H9 (cell line): ENCODE measurements at regions not wholly inside any gene's neighbourhood (a gene's known extent, or its start where the extent isn't known, plus 50 kb on each side); places are given as distances from the start of the nearest gene placed in this dataset.

Experiments used
- DNase-seq: peaks from one replicate; pipeline ENCODE4 v3.0.0-alpha.2; 2017
- H2AFZ ChIP-seq: one replicate; pipeline ENCODE4 v1.6.1; 2013; ENCODE audit warnings: mild to moderate bottlenecking, low read length, control low read depth, moderate library complexity
- H2AK5ac ChIP-seq: 2 replicates; pipeline ENCODE4 v1.6.1; 2013; ENCODE audit warnings: low read length, control low read depth, mixed read lengths; ENCODE audit not compliant: insufficient read length
- H2BK120ac ChIP-seq: one replicate; pipeline ENCODE4 v1.6.1; 2013; ENCODE audit warnings: low read depth, mild to moderate bottlenecking, low read length, control low read depth, inconsistent platforms; ENCODE audit not compliant: poor library complexity, severe bottlenecking
- H2BK12ac ChIP-seq: 2 replicates; pipeline ENCODE4 v1.6.1; 2013; ENCODE audit warnings: low read length, control low read depth, mixed read lengths, low read depth; ENCODE audit not compliant: insufficient read length
- H2BK15ac ChIP-seq: 2 replicates; pipeline ENCODE4 v1.6.1; 2013; ENCODE audit warnings: low read depth, low read length, control low read depth
- H2BK20ac ChIP-seq: one replicate; pipeline ENCODE4 v1.6.1; 2013; ENCODE audit warnings: low read depth, mild to moderate bottlenecking, low read length, control low read depth, inconsistent platforms; ENCODE audit not compliant: poor library complexity, severe bottlenecking
- H2BK5ac ChIP-seq: 2 replicates; pipeline ENCODE4 v1.6.1; 2013; ENCODE audit warnings: low read length, control low read depth, mixed read lengths; ENCODE audit not compliant: insufficient read length
- H3K14ac ChIP-seq: 2 replicates; pipeline ENCODE4 v1.6.1; 2013; ENCODE audit warnings: low read length, control low read depth; ENCODE audit not compliant: insufficient read depth
- H3K18ac ChIP-seq: 2 replicates; pipeline ENCODE4 v1.6.1; 2013; ENCODE audit warnings: low read depth, mild to moderate bottlenecking, mixed read lengths, low read length, control low read depth; ENCODE audit not compliant: insufficient read length
- H3K23ac ChIP-seq: 2 replicates; pipeline ENCODE4 v1.6.1; 2013; ENCODE audit warnings: low read length, control low read depth, mixed read lengths, low read depth; ENCODE audit not compliant: insufficient read length
- H3K23me2 ChIP-seq: 2 replicates; pipeline ENCODE4 v1.6.1; 2013; ENCODE audit warnings: low read depth, mild to moderate bottlenecking, mixed read lengths, low read length, control low read depth; ENCODE audit not compliant: insufficient read length, poor library complexity, severe bottlenecking
- H3K27ac ChIP-seq: 2 replicates; pipeline ENCODE4 v1.5.1; 2013; ENCODE audit warnings: low read length, control low read depth, mixed read lengths, low read depth; ENCODE audit not compliant: insufficient read length
- H3K27me3 ChIP-seq: 2 replicates; pipeline ENCODE4 v1.6.1; 2013; ENCODE audit warnings: low read length, control low read depth, inconsistent platforms; ENCODE audit not compliant: insufficient read depth
- H3K4ac ChIP-seq: 2 replicates; pipeline ENCODE4 v1.6.1; 2013; ENCODE audit warnings: low read depth, mild to moderate bottlenecking, control low read depth, inconsistent platforms, low read length, moderate library complexity
- H3K4me1 ChIP-seq: 2 replicates; pipeline ENCODE4 v1.6.1; 2013; ENCODE audit warnings: low read length, control low read depth, inconsistent platforms; ENCODE audit not compliant: insufficient read depth
- H3K4me2 ChIP-seq: 2 replicates; pipeline ENCODE4 v1.6.1; 2013; ENCODE audit warnings: low read length, control low read depth, mixed read lengths; ENCODE audit not compliant: insufficient read length, insufficient read depth
- H3K56ac ChIP-seq: 2 replicates; pipeline ENCODE4 v1.6.1; 2013; ENCODE audit warnings: low read depth, mild to moderate bottlenecking, mixed read lengths, low read length, control low read depth; ENCODE audit not compliant: insufficient read length
- H3K79me1 ChIP-seq: 2 replicates; pipeline ENCODE4 v1.6.1; 2013; ENCODE audit warnings: low read depth, mild to moderate bottlenecking, moderate library complexity, low read length, control low read depth, inconsistent platforms; ENCODE audit not compliant: insufficient read depth, poor library complexity, severe bottlenecking
- H3K79me2 ChIP-seq: 2 replicates; pipeline ENCODE4 v1.6.1; 2013; ENCODE audit warnings: low read length, control low read depth, inconsistent platforms; ENCODE audit not compliant: insufficient read depth
- H3K9ac ChIP-seq: 2 replicates; pipeline ENCODE4 v1.6.1; 2013; ENCODE audit warnings: low read length, control low read depth, mixed read lengths; ENCODE audit not compliant: insufficient read length; ENCODE audit errors: extremely low read depth
- H3K9me3 ChIP-seq: one replicate; pipeline ENCODE4 v1.6.1; 2013; ENCODE audit warnings: low read depth, low read length, inconsistent platforms; ENCODE audit not compliant: control insufficient read depth
- H3T11ph ChIP-seq: one replicate; pipeline ENCODE4 v1.6.1; 2013; ENCODE audit warnings: mild to moderate bottlenecking, low read length, control low read depth, inconsistent platforms
- H4K20me1 ChIP-seq: one replicate; pipeline ENCODE4 v1.6.1; 2013; ENCODE audit not compliant: control insufficient read depth, insufficient read length, insufficient read depth
- H4K5ac ChIP-seq: 2 replicates; pipeline ENCODE4 v1.6.1; 2013; ENCODE audit warnings: low read depth, mild to moderate bottlenecking, mixed read lengths, low read length, control low read depth; ENCODE audit not compliant: insufficient read length
- H4K8ac ChIP-seq: replicated peaks from 2 replicates; pipeline ENCODE4 v1.6.1; 2013; ENCODE audit warnings: low read length, control low read depth, mixed read lengths, low read depth; ENCODE audit not compliant: insufficient read length
- H4K91ac ChIP-seq: 2 replicates; pipeline ENCODE4 v1.6.1; 2013; ENCODE audit warnings: low read depth, mild to moderate bottlenecking, moderate library complexity, mixed read lengths, low read length, control low read depth; ENCODE audit not compliant: insufficient read length
- H3K27ac Mint-ChIP-seq, 3 experiments: 2 replicates in 2 of 3; 3 replicates in 1 of 3; pipeline ENCODE4 v1.8.0; 2020 to 2021; ENCODE audit warnings: mixed read lengths in 3 of 3, mild to moderate bottlenecking in 1 of 3, moderate library complexity in 1 of 3
- H3K27me3 Mint-ChIP-seq: 2 replicates; pipeline ENCODE4 v1.8.0; 2021; ENCODE audit warnings: low read depth, mild to moderate bottlenecking, moderate library complexity, mixed read lengths
- H3K36me3 Mint-ChIP-seq, 3 experiments: 2 replicates in 2 of 3; 3 replicates in 1 of 3; pipeline ENCODE4 v1.8.0; 2020 to 2021; ENCODE audit warnings: low read depth in 3 of 3, mixed read lengths in 3 of 3; ENCODE audit not compliant: insufficient read depth in 1 of 3
- H3K4me1 Mint-ChIP-seq, 2 experiments: 2 replicates each; pipeline ENCODE4 v1.8.0; 2020; ENCODE audit warnings: mixed read lengths in 2 of 2
- H3K4me3 Mint-ChIP-seq, 2 experiments: 2 replicates in 1 of 2; 3 replicates in 1 of 2; pipeline ENCODE4 v1.8.0; 2020 to 2021; ENCODE audit warnings: mild to moderate bottlenecking in 2 of 2, mixed read lengths in 2 of 2, moderate library complexity in 1 of 2
- H3K9me3 Mint-ChIP-seq, 2 experiments: 2 replicates in 1 of 2; 3 replicates in 1 of 2; pipeline ENCODE4 v1.8.0; 2020; ENCODE audit warnings: mild to moderate bottlenecking in 2 of 2, mixed read lengths in 2 of 2, moderate library complexity in 1 of 2
- CTCF ChIP-seq: fragments of 200-600 bp; sonication (generic); conservative IDR thresholded peaks from 3 replicates; pipeline ENCODE4 v1.8.0; 2021; ENCODE audit warnings: antibody characterized with exemption, mild to moderate bottlenecking
- WGBS: extraction: QIAGEN DNeasy Blood & Tissue Kit; methylation state at CpG from one replicate; pipeline ENCODE4 v1.1.7; 2013; ENCODE audit warnings: missing lambda C conversion rate, low lambda C conversion rate, mixed read lengths; ENCODE audit not compliant: insufficient read length; ENCODE audit errors: extremely low coverage; 5-methylcytosine and 5-hydroxymethylcytosine counted together

- Histone ChIP-seq H3K9me3 (no peaks in the 10 kb centered on the region), H3K4me2 (no peak overlapping the region), H3K4me1 (no peaks in the 10 kb centered on the region), H2BK120ac (no peak overlapping the region), H2BK12ac (no peak overlapping the region), H3K23ac (no peak overlapping the region), H3K9ac (no peak overlapping the region), H4K20me1 (no peaks in the 10 kb centered on the region), H3K79me1 (no peaks in the 10 kb centered on the region), H3K4ac (no peak overlapping the region), H3K27me3 (no peaks in the 10 kb centered on the region; the same call in 1 of the 2 replicates), H3T11ph (no peak overlapping the region), H4K91ac (no peak overlapping the region), H3K23me2 (no peaks in the 10 kb centered on the region), H4K5ac (no peak overlapping the region), H2BK20ac (no peak overlapping the region), H3K14ac (no peak overlapping the region), H4K8ac (no peak overlapping the region), H3K79me2 (no peaks in the 10 kb centered on the region), H2AK5ac (no peak overlapping the region), H3K56ac (no peak overlapping the region), H3K27ac (no peak overlapping the region), H3K18ac (no peak overlapping the region), H2BK15ac (no peak overlapping the region), H2AFZ (no peak overlapping the region), H2BK5ac (no peak overlapping the region)
- DNase-seq = no peak
- Mint-ChIP-seq H3K27me3 (peaks cover 10% of the 10 kb centered on the region), H3K9me3 (peaks cover 13 to 15% of the 10 kb centered on the region in 2 experiments), H3K4me3 (no peak overlapping the region), H3K27ac (peak overlapping the region in 1 of 3 experiments; percentile 37; a peak in 1 of 7 replicates), H3K4me1 (no peaks in the 10 kb centered on the region), H3K36me3 (peaks cover 0 to 12% (median 0%) of the 10 kb centered on the region in 3 experiments; a peak in 2 of 7 replicates)
- no peak for TF ChIP-seq CTCF
- no CpG with 5 or more reads among the region's 4 CpGs for WGBS
Observed at GRCh38 chr2:105497094-105497493, 98.2 kb upstream of the FHL2 start.
